ENCODE measurements at regions not wholly inside any gene's neighbourhood (a gene's known extent, or its start where the extent isn't known, plus 50 kb on each side); places are given as distances from the start of the nearest gene placed in this dataset.

DNA sequence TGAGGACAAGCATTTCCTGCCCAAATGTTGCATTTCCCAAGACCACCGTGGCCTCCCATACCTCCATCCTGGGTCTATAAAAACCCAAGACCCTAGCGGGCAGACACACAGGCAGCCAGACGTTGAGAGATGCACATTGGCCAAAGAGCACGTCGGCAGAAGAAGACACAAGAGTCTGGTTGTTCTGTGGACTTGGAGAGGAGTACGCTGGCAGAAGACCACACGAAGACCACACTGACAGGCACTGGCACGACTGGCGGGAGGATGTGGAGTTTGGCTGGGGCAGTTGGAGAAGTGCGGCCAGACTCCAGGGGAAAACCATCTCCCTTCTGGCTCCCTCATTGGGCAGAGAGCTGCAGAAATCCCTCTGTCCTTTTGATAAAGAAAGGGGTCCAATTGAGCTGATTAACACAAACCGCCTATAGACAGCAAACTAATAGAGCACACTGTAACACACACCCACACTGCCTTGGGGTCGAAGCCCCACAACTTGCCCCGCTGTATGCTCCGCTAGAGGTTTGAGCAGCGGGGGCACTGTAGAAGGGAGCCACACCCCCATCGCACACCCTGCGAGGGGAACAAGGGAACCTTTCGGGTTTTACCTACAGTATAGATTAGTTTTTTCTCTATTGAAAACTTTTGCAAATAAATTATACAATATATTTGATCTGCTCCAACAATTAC is 376.7 kb upstream of the KLHL4 start:
- TF ChIP-seq, protein P1, sequence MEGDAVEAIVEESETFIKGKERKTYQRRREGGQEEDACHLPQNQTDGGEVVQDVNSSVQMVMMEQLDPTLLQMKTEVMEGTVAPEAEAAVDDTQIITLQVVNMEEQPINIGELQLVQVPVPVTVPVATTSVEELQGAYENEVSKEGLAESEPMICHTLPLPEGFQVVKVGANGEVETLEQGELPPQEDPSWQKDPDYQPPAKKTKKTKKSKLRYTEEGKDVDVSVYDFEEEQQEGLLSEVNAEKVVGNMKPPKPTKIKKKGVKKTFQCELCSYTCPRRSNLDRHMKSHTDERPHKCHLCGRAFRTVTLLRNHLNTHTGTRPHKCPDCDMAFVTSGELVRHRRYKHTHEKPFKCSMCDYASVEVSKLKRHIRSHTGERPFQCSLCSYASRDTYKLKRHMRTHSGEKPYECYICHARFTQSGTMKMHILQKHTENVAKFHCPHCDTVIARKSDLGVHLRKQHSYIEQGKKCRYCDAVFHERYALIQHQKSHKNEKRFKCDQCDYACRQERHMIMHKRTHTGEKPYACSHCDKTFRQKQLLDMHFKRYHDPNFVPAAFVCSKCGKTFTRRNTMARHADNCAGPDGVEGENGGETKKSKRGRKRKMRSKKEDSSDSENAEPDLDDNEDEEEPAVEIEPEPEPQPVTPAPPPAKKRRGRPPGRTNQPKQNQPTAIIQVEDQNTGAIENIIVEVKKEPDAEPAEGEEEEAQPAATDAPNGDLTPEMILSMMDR (IDR thresholded peaks at IDR 0.05), result no peak

DNA sequence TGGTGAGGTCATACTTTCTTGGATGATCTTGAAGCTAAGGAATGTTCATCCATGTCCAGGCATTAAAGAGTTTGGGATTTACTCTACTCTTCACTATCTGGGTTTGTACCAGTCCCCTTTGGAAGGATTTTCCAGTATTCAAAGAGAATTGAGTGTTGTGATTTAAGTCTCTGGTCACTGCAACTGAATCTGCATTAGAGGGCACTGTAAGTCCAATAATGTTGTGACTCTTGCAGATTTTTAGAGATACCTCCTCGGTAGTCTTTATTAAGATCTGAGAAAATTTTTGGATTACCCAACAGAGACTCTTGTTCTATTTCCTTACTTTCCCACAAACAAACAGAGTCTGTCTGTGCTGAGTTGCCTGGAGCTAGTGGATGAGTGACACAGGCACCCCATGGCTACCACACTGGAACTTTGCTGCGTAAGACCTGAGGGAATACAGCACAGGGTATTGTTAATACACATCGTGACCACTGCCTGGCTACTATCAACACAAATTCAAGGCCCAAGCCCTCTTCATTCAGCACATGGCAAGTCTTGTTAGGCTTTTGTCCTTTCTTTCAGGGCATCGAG is 357.1 kb upstream of the KLHL4 start:
- TF ChIP-seq, protein P1 (IDR thresholded peaks at IDR 0.05), result no peak

DNA sequence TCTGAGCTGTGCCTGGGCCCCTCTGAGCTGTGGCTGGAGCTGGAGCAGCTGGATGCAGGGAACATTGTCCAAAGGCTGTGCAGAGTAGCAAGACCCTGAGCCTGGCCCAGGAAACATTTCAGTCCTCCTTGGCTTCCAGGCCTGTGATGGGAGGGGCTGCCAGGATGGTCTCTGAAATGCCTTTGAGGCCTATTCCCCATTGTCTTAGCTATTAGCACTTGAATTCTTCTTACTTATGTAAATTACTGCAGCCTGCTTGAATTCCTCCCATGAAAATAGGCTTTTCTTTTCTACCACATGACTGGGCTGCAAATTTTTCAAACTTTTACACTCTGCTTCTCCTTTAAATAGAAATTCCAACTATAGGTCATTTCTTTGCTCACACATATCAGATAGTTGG is 349.8 kb upstream of the KLHL4 start:
- TF ChIP-seq, protein P1 (IDR thresholded peaks at IDR 0.05), result no peak
